HepG2 (cell line): ENCODE measurements at regions not wholly inside any gene's neighbourhood (a gene's known extent, or its start where the extent isn't known, plus 50 kb on each side); places are given as distances from the start of the nearest gene placed in this dataset.

ENCODE experiments used
- ARNT2 ChIP-seq: sonication (generic); formaldehyde crosslinking; IDR thresholded peaks from 2 replicates; pipeline ENCODE4 v1.8.0; 2022; ENCODE audit warnings: mild to moderate bottlenecking, low read depth, missing genetic modification reagents, moderate library complexity
- MTF1 ChIP-seq: sonication (generic); formaldehyde crosslinking; IDR thresholded peaks from 2 replicates; pipeline ENCODE4 v1.5.0; 2020; ENCODE audit warnings: missing genetic modification reagents
- MXD4 ChIP-seq: IDR thresholded peaks from 2 replicates; pipeline ENCODE4 v1.6.1; 2016; ENCODE audit warnings: mild to moderate bottlenecking, missing biosample characterization, missing genetic modification reagents
- NFIC ChIP-seq: IDR thresholded peaks from 2 replicates; pipeline ENCODE4 v1.6.1; 2012; ENCODE audit warnings: mild to moderate bottlenecking, low read length, inconsistent platforms
- PAXIP1 ChIP-seq: sonication (generic); formaldehyde crosslinking; conservative IDR thresholded peaks from 2 replicates; pipeline ENCODE4 v1.4.0; 2020; ENCODE audit warnings: mild to moderate bottlenecking, missing genetic modification reagents, moderate library complexity
- POLR2G ChIP-seq: fragments of 200-400 bp; formaldehyde crosslinking; IDR thresholded peaks from 2 replicates; pipeline ENCODE4 v1.6.1; 2018; ENCODE audit warnings: mild to moderate bottlenecking, low read depth, low read length, moderate library complexity
- PRDM10 ChIP-seq: sonication (generic); formaldehyde crosslinking; IDR thresholded peaks from 2 replicates; pipeline ENCODE4 v1.4.0; 2020; ENCODE audit warnings: low read depth, missing genetic modification reagents
- RCOR2 ChIP-seq: IDR thresholded peaks from 2 replicates; pipeline ENCODE4 v1.6.1; 2016; ENCODE audit warnings: missing biosample characterization, missing genetic modification reagents
- SIN3A ChIP-seq: IDR thresholded peaks from 2 replicates; pipeline ENCODE4 v1.6.1; 2011; ENCODE audit warnings: low read depth, mild to moderate bottlenecking, control low read depth, low read length, borderline replicate concordance
- SMAD9 ChIP-seq: sonication (generic); formaldehyde crosslinking; IDR thresholded peaks from 2 replicates; pipeline ENCODE4 v1.5.1; 2020; ENCODE audit warnings: mild to moderate bottlenecking, missing genetic modification reagents
- SP140L ChIP-seq: sonication (generic); formaldehyde crosslinking; IDR thresholded peaks from 2 replicates; pipeline ENCODE4 v1.4.0; 2020; ENCODE audit warnings: missing genetic modification reagents, borderline replicate concordance
- THYN1 ChIP-seq: sonication (generic); formaldehyde crosslinking; IDR thresholded peaks from 2 replicates; pipeline ENCODE4 v1.8.1; 2023; ENCODE audit warnings: low read depth, mild to moderate bottlenecking, moderate library complexity, missing genetic modification reagents, borderline replicate concordance
- ZNF121 ChIP-seq: sonication (generic); formaldehyde crosslinking; IDR thresholded peaks from 2 replicates; pipeline ENCODE4 v1.5.0; 2020; ENCODE audit warnings: mild to moderate bottlenecking, missing genetic modification reagents
- ZNF432 ChIP-seq: sonication (generic); formaldehyde crosslinking; IDR thresholded peaks from 2 replicates; pipeline ENCODE4 v1.5.0; 2020; ENCODE audit warnings: missing genetic modification reagents, mild to moderate bottlenecking, borderline replicate concordance
- ZNF766 ChIP-seq: sonication (generic); formaldehyde crosslinking; IDR thresholded peaks from 2 replicates; pipeline ENCODE4 v1.5.0; 2020; ENCODE audit warnings: missing genetic modification reagents, borderline replicate concordance
- ZSCAN20 ChIP-seq: sonication (generic); formaldehyde crosslinking; IDR thresholded peaks from 2 replicates; pipeline ENCODE4 v1.4.0; 2020; ENCODE audit warnings: missing genetic modification reagents, mild to moderate bottlenecking, borderline replicate concordance
- ZSCAN25 ChIP-seq: sonication (generic); formaldehyde crosslinking; IDR thresholded peaks from 2 replicates; pipeline ENCODE4 v1.8.0; 2022; ENCODE audit warnings: mild to moderate bottlenecking, missing genetic modification reagents
- TF ChIP-seq, protein P1 (sequence below): sonication (generic); formaldehyde crosslinking; IDR thresholded peaks from 2 replicates; pipeline ENCODE4 v1.9.0; 2021; ENCODE audit warnings: mild to moderate bottlenecking, missing genetic modification reagents

DNA sequence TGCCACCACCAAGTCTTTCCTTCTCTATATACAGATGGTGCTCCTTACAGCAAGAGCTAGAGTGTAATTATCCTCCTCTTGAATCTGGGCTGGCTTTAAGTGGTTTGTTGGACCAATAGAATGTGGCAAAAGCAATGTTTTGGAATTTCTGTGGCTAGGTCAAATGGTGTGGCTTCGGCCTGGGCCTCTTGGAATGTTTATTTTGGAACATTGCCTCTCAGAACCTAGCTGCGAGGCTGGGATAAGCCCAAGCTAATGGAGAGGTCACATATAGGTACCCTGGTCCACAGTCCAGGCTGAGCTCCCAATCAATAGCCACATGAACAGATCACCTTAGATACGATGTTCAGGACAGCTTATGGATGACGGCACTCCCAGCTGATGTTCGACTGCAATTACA lies 556.7 kb downstream of the TYW1 start (continued):
- TF ChIP-seq, protein P1, sequence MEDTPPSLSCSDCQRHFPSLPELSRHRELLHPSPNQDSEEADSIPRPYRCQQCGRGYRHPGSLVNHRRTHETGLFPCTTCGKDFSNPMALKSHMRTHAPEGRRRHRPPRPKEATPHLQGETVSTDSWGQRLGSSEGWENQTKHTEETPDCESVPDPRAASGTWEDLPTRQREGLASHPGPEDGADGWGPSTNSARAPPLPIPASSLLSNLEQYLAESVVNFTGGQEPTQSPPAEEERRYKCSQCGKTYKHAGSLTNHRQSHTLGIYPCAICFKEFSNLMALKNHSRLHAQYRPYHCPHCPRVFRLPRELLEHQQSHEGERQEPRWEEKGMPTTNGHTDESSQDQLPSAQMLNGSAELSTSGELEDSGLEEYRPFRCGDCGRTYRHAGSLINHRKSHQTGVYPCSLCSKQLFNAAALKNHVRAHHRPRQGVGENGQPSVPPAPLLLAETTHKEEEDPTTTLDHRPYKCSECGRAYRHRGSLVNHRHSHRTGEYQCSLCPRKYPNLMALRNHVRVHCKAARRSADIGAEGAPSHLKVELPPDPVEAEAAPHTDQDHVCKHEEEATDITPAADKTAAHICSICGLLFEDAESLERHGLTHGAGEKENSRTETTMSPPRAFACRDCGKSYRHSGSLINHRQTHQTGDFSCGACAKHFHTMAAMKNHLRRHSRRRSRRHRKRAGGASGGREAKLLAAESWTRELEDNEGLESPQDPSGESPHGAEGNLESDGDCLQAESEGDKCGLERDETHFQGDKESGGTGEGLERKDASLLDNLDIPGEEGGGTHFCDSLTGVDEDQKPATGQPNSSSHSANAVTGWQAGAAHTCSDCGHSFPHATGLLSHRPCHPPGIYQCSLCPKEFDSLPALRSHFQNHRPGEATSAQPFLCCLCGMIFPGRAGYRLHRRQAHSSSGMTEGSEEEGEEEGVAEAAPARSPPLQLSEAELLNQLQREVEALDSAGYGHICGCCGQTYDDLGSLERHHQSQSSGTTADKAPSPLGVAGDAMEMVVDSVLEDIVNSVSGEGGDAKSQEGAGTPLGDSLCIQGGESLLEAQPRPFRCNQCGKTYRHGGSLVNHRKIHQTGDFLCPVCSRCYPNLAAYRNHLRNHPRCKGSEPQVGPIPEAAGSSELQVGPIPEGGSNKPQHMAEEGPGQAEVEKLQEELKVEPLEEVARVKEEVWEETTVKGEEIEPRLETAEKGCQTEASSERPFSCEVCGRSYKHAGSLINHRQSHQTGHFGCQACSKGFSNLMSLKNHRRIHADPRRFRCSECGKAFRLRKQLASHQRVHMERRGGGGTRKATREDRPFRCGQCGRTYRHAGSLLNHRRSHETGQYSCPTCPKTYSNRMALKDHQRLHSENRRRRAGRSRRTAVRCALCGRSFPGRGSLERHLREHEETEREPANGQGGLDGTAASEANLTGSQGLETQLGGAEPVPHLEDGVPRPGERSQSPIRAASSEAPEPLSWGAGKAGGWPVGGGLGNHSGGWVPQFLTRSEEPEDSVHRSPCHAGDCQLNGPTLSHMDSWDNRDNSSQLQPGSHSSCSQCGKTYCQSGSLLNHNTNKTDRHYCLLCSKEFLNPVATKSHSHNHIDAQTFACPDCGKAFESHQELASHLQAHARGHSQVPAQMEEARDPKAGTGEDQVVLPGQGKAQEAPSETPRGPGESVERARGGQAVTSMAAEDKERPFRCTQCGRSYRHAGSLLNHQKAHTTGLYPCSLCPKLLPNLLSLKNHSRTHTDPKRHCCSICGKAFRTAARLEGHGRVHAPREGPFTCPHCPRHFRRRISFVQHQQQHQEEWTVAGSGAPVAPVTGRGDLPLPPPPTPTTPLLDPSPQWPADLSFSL: no peak
- TF ChIP-seq SIN3A: no peak
- no peak for TF ChIP-seq ARNT2 (CRISPR knock-in tag)
- TF ChIP-seq PRDM10 (CRISPR knock-in tag): no peak
- no peak for TF ChIP-seq ZSCAN20 (CRISPR knock-in tag)
- no peak for TF ChIP-seq THYN1
- TF ChIP-seq ZNF121 (CRISPR knock-in tag): no peak
- no peak for TF ChIP-seq ZNF432
- TF ChIP-seq ZSCAN25 (CRISPR knock-in tag): no peak
- TF ChIP-seq MXD4 (CRISPR knock-in tag): no peak
- TF ChIP-seq PAXIP1: peak; percentile 43; the same call in 1 of the 2 replicates
- no peak for TF ChIP-seq NFIC
- no peak for TF ChIP-seq ZNF766
- TF ChIP-seq POLR2G: no peak
- no peak for TF ChIP-seq RCOR2
- TF ChIP-seq SP140L (CRISPR knock-in tag): no peak
- no peak for TF ChIP-seq SMAD9 (CRISPR knock-in tag)
- no peak for TF ChIP-seq MTF1 (CRISPR knock-in tag)
